Astrocyte (in vitro differentiated cells and primary cell): ENCODE measurements at regions not wholly inside any gene's neighbourhood (a gene's known extent, or its start where the extent isn't known, plus 50 kb on each side); places are given as distances from the start of the nearest gene placed in this dataset.

Source experiments
- EZH2 ChIP-seq: IDR thresholded peaks from 2 replicates; pipeline ENCODE4 v1.6.1; 2012; ENCODE audit warnings: mild to moderate bottlenecking, low read length, inconsistent platforms; ENCODE audit not compliant: insufficient read depth
- TF ChIP-seq, protein P1 (sequence below): IDR thresholded peaks from 2 replicates; pipeline ENCODE4 v1.5.1; 2011; ENCODE audit warnings: low read depth, mild to moderate bottlenecking, inconsistent platforms, low read length, moderate library complexity; ENCODE audit not compliant: insufficient read depth

- TF ChIP-seq, protein P1, sequence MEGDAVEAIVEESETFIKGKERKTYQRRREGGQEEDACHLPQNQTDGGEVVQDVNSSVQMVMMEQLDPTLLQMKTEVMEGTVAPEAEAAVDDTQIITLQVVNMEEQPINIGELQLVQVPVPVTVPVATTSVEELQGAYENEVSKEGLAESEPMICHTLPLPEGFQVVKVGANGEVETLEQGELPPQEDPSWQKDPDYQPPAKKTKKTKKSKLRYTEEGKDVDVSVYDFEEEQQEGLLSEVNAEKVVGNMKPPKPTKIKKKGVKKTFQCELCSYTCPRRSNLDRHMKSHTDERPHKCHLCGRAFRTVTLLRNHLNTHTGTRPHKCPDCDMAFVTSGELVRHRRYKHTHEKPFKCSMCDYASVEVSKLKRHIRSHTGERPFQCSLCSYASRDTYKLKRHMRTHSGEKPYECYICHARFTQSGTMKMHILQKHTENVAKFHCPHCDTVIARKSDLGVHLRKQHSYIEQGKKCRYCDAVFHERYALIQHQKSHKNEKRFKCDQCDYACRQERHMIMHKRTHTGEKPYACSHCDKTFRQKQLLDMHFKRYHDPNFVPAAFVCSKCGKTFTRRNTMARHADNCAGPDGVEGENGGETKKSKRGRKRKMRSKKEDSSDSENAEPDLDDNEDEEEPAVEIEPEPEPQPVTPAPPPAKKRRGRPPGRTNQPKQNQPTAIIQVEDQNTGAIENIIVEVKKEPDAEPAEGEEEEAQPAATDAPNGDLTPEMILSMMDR, result no peak
- TF ChIP-seq EZH2, result no peak
Measured at GRCh38 chr2:48132271-48132625, 182.2 kb upstream of the FOXN2 start.
